HG03108 (cell line): ENCODE measurements at regions not wholly inside any gene's neighbourhood (a gene's known extent, or its start where the extent isn't known, plus 50 kb on each side); places are given as distances from the start of the nearest gene placed in this dataset.
"Not testable (repeated sequence)": the region's sequence is repeated elsewhere in the genome, so short reads cannot be mapped to it uniquely, and the experiment has no call there.

ENCODE experiments used
- ATAC-seq: cut with Tn5 transposase; IDR thresholded peaks from one replicate; pipeline ENCODE4 v1.9.1; 2021; ENCODE audit warnings: moderate library complexity; ENCODE audit not compliant: unreplicated experiment

GRCh38 chr19:27720155-27720554 lies 1492.8 kb downstream of the UQCRFS1 start:
- no peak for ATAC-seq

- no peak for ATAC-seq
Measured at GRCh38 chr19:27719034-27719433, 1493.9 kb downstream of the UQCRFS1 start.

- no peak for ATAC-seq
Measured at GRCh38 chr19:27718234-27718633, 1494.7 kb downstream of the UQCRFS1 start.

- ATAC-seq = no peak
Measured at GRCh38 chr19:27717825-27718224, 1495.1 kb downstream of the UQCRFS1 start.

GRCh38 chr19:27716922-27717321 lies 1496.0 kb downstream of the UQCRFS1 start:
- no peak for ATAC-seq

GRCh38 chr19:27714857-27715256 lies 1498.1 kb downstream of the UQCRFS1 start:
- no peak for ATAC-seq

- no peak for ATAC-seq
Measured at GRCh38 chr19:27709496-27709895, 1503.5 kb downstream of the UQCRFS1 start.

DNA sequence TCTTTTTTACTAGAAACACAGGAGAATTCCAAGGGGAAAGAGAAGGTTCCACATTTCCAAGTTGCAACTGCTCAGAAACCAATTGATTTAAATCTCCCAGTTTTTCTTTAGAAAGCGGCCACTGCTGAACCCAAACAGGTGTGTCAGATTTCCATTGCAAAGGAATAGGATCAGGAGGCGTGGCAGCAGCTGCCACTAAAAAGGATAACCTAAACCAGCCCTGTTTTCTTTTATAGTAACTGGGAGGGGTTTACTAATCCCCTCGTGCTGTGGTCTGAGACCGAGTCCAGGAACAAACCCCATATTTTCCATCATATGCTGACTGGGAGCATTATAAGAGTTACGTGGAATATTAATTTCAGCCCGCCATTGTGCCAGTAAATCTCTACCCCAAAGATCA lies 1504.0 kb downstream of the UQCRFS1 start:
- ATAC-seq = not testable (repeated sequence)

GRCh38 chr19:27707026-27707425 lies 1505.9 kb downstream of the UQCRFS1 start:
- not testable (repeated sequence) for ATAC-seq

GRCh38 chr19:27705896-27706295 lies 1507.1 kb downstream of the UQCRFS1 start:
- ATAC-seq = no peak

GRCh38 chr19:27694361-27695055 lies 1518.4 kb downstream of the UQCRFS1 start:
- no peak for ATAC-seq

GRCh38 chr19:27691991-27692390 lies 1521.0 kb downstream of the UQCRFS1 start:
- ATAC-seq = no peak

- ATAC-seq = no peak
Measured at GRCh38 chr19:27689734-27690241, 1523.2 kb downstream of the UQCRFS1 start.

- no peak for ATAC-seq
Measured at GRCh38 chr19:27684293-27684692, 1528.7 kb downstream of the UQCRFS1 start.

- ATAC-seq = no peak
Measured at GRCh38 chr19:27681972-27682371, 1531.0 kb downstream of the UQCRFS1 start.

- ATAC-seq = no peak
Measured at GRCh38 chr19:27679905-27680304, 1533.0 kb downstream of the UQCRFS1 start.

DNA sequence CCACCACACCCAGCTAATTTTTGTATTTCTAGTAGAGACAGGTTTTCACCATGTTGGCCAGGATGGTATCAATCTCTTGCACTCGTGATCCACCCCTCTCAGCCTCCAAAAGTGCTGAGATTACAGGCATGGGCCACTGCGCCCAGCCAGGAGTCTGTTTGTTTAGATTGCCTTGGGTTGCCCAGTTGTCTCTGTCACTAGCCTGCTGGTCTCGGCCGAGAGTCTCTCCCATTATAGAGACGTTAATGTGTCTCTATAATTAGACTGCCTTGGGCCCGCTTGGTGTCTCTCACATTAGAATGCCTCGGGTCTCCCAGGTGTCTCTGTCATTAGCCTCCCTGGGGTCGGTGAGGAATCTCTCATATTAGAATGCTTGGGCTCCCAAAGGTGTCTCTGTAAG lies 1533.6 kb downstream of the UQCRFS1 start:
- no peak for ATAC-seq

- no peak for ATAC-seq
Measured at GRCh38 chr19:27676877-27677276, 1536.1 kb downstream of the UQCRFS1 start.

DNA sequence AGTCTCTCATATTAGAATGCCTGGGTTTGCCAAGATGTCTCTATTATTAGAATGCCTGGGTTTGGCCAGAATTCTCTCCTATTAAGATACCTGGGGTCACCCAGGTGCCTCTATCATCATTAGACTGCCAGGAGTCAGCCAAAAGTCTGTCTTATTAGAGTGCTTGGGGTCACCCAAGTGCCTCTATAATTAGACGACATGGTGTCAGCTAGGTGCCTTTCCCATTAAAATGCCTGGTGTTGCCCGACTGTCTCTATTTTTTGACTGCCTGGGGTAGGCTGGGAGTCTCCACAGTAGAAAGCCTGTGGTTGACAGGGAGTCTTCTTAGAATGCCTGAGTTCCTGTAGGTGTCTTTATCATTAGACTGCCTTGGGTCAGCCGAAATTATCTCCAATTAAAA lies 1536.6 kb downstream of the UQCRFS1 start:
- ATAC-seq = no peak

GRCh38 chr19:27675771-27676170 lies 1537.2 kb downstream of the UQCRFS1 start:
- no peak for ATAC-seq

DNA sequence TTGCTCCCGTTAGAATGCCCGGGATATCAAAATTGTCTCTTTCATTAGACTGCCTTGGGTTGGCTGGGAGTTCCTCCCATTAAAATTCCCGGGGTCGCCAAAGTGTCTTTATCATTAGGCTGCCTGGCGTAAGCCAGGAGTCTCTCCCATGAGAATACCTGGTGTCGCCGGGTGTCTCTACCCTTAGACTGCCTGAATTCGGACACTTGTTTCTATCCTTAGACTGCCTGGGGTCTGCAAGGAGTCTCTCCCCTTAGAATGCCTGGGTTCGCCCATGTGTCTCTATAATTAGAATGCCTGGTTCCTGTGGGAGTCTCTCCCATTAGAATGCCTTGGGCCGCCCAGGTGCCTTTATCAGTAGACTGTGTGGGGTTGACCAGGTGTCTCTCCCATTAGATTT lies 1538.2 kb downstream of the UQCRFS1 start:
- no peak for ATAC-seq

GRCh38 chr19:27673986-27674385 lies 1539.0 kb downstream of the UQCRFS1 start:
- no peak for ATAC-seq
